Testis (tissue), 2 donors: ENCODE measurements at regions not wholly inside any gene's neighbourhood (a gene's known extent, or its start where the extent isn't known, plus 50 kb on each side); places are given as distances from the start of the nearest gene placed in this dataset.

Experiments
- CTCF ChIP-seq, 3 experiments: fragments of 450-650 bp in 2 of 3; fragments of 200-600 bp in 1 of 3; sonication (generic) in 1 of 3; IDR thresholded peaks; one replicate each; pipeline ENCODE4 v1.5.1; 2016 to 2019; ENCODE audit warnings: antibody characterized with exemption in 3 of 3, mild to moderate bottlenecking in 2 of 3, moderate library complexity in 1 of 3
- POLR2A ChIP-seq: fragments of 450-650 bp; IDR thresholded peaks from one replicate; pipeline ENCODE4 v1.6.1; 2017; ENCODE audit warnings: antibody characterized with exemption, mild to moderate bottlenecking, moderate library complexity

GRCh38 chr16:88130016-88130415, 178.8 kb downstream of the BANP start:
- TF ChIP-seq CTCF (IDR thresholded peaks at IDR 0.05): no peak
- TF ChIP-seq POLR2A: no peak
